Stimulated activated CD8-positive, alpha-beta memory T cell treated with anti-CD3 and anti-CD28 coated beads, Interleukin-7, amount 100 ng/mL, for 1 hour (primary cell): ENCODE measurements at regions not wholly inside any gene's neighbourhood (a gene's known extent, or its start where the extent isn't known, plus 50 kb on each side); places are given as distances from the start of the nearest gene placed in this dataset.
"Not testable (repeated sequence)": the region's sequence is repeated elsewhere in the genome, so short reads cannot be mapped to it uniquely, and the experiment has no call there.

Experiments
- DNase-seq, 2 donors: peaks; one replicate each; pipeline ENCODE4 v3.0.0-alpha.2; 2020; ENCODE audit warnings: low read depth in 2 of 2

DNA sequence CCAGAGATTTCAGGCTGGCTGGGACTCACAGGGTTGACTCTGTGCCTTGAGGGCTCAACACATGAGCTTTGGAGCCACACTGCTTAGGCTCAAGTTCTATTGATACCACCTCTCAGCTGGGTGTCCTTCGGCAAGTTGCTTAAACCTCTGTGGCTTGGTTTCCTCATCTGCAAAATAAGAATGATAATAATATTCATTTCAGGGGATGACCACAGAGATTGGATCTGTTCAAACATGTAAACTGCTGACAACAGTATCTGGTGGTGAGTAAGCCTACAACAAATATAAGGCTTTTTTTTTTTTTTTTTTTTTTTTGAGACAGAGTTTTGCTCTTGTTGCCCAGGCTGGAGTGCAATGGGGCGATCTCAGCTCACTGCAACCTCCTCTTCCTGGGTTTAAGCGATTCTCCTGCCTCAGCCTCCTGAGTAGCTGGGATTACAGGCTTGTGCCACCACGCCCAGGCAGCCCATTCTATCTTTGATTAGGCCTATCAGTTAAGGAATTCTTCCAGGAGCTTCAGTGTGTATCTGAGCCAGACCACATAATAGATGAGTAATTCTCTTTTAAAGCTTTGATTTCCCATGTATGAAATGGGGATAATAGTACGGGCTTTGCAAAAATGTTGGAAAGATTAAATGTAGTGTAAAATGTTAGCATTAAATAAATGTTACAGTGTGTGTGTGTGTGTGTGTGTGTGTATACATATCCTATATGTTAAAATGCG, 437.6 kb downstream of the PRDM2 start:
- no peak for DNase-seq

DNA sequence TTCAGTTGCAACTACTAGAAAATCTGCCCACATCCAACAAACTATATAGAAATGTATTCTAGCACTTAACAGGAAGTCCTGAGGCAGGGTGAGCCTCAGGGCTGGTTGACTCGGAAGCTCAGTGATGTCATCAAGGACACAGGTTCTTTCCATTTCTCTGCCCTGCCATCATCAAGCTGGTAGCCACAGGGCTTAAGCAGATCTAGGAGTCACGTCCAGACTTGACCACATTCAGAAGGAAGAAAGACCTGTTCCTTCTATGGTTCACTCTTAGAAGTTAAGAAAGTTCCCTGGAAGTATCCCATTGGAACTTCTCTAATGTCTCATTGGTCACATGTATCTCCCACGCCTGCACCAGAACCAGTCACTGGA, 438.1 kb downstream of the PRDM2 start:
- no peak for DNase-seq

DNA sequence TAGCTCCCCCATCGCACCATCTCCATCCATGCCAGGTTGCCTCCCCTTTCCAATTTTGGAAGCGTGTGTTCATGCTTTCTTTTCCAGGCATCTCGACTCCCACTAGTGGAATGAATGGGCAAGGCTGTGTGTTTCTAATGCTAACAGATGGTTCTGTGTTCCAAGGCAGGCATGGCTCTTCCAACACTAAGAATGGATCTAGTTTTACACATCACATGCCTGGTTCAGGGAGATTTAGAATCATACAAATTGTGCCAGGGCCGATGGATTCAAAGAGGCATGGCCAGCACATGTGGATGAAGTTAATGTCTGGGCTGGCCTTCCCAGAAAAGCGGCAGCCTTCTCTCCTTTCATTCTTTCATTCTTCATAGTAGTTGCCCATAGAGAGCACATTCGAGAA, 438.7 kb downstream of the PRDM2 start:
- no peak for DNase-seq

DNA sequence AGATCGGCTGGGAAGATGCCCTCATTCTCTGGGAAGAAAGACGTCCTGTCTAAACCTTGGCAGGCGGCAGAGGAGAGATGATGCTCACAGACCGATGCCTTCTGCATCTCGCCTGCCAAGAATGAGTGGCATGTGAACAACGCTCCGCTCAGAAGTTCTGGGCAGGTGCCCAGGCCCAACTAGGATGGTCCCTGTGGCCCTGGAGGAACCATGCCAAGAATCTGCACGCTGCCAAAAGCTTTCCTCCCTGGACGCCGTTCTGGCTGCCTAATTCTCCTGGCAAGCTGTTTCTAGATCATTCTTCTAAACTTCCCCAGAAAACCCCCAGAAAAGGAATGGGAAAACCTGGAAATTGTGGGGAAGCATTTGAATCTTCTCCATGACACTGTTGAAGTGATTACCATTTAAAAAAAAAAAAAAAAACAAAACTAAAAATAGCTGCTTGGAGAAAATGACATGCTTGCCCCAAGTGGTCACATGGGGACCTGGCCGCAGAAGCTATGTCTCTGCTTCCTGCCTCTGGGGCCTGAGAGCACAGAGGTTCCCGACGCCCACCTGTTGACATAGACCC, 440.9 kb downstream of the PRDM2 start:
- DNase-seq, result no peak

DNA sequence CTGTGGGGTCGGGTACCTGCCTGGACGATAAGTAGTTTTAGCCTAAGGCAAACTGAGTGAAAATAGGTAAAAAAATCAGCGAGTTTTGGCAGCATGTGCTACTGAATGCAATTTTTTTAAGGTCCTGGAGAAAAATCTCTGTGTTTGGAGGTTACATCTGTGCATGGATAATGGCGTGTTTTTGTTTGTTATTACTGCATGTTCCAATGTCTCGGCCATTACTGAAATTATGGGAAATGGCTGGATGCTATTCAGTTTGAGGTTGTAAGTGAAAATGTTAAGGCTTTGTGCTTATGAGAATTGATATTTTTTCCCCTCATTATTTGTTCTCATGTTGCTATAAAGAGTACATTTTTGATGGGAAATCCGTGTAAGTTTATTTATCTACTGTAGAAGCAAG, 441.7 kb downstream of the PRDM2 start:
- DNase-seq, result no peak

DNA sequence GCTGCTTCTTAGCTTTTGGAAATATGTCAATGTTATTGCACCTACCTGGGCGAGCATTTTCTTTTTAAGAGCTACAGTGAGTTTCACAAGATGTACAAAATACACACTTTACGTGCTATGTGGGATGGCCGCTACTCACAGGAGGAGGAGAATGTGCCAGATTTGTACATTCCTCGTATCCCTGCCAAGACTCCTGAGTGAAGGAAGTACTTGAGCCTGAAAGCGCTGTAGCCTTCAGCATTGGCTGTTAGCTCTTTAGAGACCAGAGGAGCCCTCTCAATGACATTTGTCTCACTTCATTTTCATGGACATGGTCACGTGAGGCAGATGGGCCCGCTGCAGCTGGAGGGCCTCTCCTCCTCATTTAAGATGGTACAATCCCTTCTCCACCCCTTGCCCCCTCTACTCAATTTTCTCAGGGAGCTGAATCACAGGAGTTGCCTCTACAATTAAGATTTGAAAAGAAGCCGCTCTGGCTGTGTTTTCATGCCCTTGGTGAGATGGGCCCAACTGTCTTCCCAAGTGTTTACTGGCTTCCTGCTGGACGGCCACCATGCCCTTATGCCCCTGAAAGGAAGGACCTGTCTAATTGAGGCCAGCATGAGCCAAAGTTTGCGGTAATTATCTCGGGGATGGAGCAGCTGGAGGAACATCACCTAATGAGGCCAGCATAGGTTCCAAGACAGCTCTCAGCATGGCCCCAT, 442.6 kb downstream of the PRDM2 start:
- DNase-seq, result no peak

DNA sequence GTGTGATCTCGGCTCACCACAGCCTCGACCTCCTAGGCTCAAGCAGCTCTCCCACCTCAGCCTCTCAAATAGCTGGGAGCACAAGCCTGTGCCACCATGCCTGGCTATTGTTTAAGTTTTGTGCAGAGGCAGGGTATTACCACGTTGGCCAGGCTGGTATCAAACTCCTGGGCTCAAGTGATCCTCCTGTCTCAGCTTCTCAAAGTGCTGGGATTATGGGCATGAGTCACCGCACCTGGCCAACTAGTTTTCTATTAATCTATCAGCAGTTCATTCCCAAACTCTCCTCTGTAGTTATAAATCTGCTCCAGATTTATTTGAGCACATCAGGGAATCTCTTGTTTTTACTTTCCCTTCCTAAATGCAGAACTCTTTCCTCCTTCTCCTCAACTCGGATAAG, 443.8 kb downstream of the PRDM2 start:
- no peak for DNase-seq

DNA sequence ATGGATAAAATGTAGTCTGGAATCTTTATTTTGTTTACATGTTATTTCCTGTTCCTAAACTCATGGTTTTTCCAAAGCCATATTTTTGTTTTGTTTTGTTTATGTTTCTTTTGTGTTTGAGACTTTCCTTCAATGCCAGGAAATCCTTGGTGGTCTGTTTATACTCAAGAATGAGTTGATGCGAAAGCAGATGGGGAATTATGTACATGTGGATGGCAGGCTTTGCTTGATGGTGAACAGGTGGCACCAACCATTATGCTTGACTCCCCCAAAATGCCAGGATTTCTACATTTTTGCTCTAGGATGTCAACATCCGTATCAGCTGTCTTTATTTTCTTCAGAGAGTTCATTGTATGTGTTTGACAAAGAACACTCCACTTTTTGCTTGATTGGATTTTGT, 448.5 kb downstream of the PRDM2 start:
- no peak for DNase-seq

DNA sequence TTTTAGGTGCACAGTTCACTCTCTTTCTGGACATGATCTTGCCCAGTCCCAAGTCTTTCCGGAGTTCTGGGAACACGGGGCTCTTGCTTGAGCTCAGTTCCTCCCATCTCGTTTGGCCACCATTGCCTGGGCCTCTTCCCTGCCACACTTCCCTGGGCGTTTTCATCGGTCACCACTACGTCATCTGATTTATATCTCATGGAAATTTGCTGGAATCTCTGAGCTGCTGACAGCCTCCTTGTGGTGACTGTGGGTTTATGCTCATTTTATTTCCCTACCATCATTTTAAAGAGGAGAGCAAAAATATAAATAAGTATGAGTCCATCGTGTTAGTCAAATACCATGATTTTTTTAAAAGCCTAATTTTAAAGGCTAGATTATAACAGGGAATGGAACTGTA, 449.1 kb upstream of the KAZN start:
- no peak for DNase-seq

DNA sequence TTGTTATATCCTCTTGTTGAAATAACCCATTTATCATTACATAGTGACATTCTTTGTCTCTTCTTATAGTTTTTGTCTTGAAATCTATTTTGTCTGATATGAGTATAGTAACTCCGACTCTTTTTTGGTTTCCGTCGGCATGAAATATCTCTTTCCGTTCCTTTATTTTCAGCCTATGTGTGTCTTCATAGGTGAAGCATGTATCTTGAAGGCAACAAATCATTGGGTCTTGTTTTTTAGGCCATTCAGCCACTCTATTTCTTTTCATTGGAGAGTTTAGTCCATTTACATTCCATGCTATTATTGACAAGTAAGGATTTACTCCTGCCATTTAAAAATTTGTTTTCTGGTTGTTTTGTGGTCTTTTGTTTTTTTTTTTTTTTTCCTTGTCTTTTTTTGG, 441.9 kb upstream of the KAZN start:
- DNase-seq, result no peak

DNA sequence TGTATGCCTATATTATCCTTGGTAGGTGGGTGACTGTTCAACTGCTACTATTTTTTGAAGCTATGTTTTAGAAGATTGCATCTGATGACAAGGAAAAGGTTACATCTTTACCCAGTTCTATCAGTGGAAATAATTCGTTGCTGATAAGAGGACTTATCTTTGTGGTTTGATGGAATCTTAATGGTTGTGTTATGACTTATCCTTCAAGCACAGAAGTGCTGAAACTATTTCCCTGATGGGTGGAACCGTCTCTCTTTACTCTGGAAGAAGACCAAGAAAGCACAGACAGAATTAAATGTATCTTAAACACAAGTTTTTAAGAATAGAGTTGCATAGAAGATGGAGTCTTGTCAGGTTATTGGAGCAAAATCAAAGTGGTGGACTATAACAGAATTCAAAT, 437.7 kb upstream of the KAZN start:
- DNase-seq, result no peak

DNA sequence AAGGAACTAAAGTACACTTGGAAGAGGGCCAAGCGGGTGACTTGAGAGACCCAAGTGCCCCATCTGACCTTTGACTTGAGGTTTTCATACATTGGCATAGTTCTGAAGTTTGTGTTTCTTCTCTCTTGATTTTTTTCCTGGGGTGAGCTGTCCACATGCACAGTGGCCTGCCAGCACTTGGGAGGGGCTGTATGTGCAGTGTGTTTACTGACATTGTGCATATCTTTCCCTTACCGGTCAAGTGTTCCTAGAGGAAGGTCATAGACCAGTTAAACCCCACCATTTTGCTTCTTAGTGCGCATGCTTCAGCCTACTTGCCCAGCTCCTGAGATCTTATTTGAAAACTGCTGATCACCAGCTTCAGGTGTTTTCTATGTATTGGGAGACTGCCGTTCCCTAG, 435.2 kb upstream of the KAZN start:
- DNase-seq, result no peak

DNA sequence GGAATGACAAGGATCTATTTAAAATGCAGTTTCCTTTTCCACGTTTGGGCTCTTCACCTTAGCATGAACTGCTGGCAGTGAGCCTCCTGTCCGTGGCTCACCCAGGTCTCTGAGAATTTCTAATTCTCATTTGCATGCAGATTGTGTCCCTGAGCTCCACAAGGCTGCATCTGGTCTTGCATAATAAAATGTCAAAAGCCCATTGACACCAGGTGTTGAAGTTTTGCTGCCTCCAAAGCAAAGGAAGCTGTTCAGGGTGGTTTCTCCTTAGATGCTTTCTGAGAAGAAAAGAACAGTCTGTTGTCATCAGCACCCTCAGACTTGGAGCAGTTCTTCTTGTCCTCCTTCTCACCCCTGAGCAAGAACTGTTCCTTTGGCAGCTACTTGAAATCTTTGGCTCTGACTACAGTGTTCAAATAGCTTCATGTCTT, 433.1 kb upstream of the KAZN start:
- no peak for DNase-seq

DNA sequence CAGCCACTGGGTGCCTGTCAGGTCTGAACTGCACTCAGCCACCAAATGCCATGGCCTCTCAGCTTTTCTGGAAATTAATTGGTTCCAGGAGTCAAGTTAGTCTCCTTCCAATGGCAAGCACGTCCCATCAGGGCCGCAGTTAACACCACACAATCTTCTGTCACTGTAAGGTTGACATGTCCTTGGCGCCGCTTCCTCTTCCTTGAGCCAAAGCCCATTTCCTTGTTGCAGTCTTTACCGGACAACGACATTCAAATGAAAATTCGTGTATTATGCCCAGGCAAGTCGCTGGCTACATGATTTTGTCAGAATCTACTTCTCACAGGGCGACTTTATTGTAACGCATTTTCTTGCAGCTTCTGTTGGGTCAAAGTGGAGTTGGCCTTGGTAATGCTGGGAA, 430.6 kb upstream of the KAZN start:
- DNase-seq, result no peak

DNA sequence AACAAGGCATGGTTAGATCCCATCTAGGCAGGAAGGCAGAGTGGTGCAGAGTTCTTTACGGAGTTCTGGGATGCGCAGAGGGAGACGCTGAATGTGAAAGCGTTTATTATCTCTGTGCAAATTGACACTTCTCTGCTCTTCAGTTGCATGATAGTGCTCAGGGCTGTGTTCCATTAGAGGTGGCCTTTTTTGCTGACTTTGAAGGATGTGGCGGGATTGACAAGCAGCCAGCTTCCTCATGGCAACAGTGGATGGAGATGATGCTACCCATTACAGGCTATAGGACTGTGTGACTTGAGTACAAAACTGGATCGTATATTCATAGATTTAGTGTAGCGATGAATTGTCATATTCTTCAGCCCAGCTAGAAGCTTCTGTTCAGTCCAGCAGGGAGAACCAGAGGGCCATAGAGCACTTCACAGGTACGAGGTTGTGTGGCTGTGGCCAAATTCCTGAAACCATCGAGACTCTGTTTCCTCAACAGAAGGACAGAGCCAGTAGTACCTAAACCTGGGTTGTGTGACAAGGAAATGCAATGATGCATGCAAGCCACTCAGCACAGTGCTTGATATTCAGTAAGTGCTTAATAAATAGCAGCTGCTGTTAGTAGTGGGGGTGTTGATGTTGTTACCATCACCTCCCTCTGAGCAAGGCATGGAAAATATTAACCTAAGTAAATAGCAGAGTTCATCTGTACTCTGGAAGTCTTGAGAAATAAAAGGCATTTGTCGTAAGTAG, 430.0 kb upstream of the KAZN start:
- no peak for DNase-seq

DNA sequence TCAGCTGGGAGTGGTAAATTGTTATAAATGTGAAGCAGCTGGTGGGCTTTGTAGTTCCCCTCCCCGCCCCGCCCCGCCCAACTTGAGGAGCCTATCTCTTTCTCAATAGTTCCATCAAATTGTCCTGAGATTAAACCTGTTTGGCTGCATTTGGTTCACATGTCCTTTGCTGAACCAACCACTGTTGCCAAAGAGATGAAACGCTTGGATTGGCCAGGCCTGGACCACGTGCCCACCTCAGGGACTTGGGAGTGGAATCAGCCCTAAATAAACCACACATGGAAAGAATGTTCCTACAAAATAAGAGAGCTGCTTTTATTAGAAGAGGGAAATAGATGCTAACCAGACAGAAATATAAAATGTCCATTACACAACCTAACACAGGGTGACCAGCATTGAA, 424.9 kb upstream of the KAZN start:
- no peak for DNase-seq

DNA sequence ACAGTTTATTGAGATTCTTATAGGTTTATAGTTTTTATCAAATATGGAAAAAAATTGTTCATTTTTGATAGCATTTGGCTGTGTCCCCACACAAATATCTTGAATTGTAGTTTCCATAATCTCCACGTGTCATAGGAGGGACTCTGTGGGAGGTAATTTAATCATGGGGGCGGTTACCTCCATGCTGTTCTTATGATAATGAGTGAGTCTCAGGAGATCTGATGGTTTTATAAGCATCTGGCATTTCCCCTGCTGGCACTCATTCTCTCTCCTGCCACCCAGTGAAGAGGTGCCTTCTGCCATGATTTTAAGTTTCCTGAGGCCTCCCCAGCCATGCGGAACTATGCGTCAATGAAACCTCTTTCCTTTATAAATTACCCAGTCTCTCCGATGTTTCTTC, 420.6 kb upstream of the KAZN start:
- not testable (repeated sequence) for DNase-seq

DNA sequence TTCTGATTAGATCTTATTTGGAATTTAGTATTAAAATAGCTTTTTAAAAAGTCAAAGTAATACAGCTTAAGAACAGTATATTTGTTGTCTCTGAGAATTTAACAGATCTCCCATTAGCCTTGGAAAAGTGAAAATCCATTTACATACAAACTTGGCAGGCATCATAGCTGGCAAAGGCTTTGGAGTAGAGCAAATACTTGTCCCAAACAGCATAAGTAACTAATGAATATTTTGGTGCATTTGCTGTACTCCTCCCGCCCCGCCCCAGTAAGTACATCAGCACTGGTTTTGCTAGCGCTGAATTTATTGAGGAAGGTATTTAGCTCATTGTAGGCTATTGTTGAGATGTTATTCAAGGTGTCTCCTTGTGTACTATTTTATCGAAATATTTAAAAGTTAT, 417.7 kb upstream of the KAZN start:
- no peak for DNase-seq

DNA sequence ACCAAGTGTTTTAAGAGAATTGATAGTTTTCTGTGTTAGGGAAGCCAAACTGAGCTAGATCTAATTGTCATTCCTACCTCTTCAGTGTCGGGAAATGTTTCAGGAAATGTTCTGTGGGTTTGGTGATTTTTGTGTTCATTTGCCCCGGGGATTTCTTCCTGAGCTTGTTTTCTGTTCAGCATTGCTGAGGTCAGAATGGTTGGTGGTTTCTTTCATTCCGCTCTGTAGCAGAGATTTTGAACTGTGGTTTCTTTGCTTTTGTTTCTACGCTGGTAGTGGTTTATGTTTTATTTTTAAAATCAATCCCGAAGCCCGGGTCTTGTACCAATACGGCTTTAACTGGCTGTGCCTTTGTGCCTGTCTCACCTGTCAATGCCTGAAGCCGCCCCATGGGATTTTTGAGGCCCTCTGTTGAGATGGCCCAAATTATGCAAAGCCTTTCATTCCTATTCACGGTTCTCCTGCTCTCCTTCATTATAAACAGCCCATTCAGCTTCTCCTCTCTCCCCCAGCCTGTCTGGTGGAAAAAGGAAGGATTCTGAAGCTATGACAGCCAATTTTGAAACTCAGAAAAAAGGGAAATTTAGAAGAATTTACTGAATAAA, 417.2 kb upstream of the KAZN start:
- no peak for DNase-seq

DNA sequence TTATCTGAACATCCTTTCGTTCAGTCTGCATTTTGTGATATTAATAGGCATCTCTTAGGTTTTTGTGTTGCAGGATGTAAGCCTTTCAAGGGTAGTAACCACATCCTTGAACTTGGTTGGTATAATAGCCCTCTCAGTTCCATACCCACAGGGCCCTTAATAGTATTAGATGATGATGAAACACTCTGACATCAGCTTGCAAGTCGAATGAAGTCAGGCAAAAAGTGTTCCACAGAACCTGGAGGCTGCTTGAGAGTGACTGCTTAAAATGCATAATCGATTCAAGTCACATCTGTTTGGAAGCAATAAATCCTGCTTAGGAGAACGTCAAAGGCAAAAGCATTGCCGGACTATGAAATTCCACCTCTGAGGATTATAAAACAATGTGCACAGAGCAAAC, 415.6 kb upstream of the KAZN start:
- no peak for DNase-seq

DNA sequence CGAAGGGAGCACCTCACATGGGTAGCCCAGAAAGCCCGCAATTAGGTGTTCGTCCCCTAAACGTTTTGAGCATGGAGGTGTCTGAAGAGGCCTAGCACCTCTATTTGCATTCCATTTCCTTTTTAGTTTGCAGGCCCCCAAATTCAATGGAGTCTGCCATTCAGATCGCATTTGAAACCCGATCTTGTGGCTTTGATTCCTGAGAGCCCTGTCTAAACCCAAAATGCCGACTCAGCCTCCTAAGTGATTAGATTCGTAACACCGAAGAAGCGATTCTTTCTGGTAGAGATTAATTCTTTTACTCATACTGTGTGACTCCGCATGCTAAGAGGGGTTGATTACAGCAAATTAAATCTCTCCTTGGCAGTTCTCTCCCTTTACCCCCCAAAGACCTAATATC, 415.2 kb upstream of the KAZN start:
- DNase-seq, result no peak

DNA sequence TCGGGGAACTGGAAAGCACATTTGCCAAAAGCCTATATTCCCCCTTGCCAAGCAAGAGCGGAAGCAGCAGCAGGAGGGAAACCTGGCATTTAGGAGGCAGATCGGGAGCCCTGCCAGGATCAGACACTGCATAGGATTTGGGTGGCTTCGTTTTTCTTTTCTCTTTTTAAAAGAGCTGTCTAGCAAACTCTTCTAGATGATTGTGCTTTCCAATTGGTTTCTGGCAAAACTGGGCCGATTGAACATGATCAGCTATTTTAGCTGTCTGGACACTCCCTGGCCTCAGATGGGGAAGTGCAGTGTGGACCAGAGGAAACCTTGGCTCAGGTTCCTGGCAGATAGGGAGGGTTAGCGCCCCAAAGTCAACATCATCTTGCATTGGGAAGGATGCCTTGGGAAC, 414.0 kb upstream of the KAZN start:
- no peak for DNase-seq
